ENCODE measurements at regions not wholly inside any gene's neighbourhood (a gene's known extent, or its start where the extent isn't known, plus 50 kb on each side); places are given as distances from the start of the nearest gene placed in this dataset.

- Histone ChIP-seq H3K79me2 (ENCODE audit: control insufficient read depth in 1 of 2, insufficient read depth in 2 of 2, low read length in 2 of 2) (no peaks in the 10 kb centered on the region), H3K23ac (ENCODE audit: insufficient read length) (no peak overlapping the region), H2BK120ac (replicated peaks; ENCODE audit: low read depth, low read length) (no peak overlapping the region), H2AK5ac (ENCODE audit: low read depth, low read length) (no peak overlapping the region), H4K5ac (ENCODE audit: insufficient read length, low read depth, low read length) (no peak overlapping the region), H2BK15ac (ENCODE audit: low read length) (no peak overlapping the region), H3K18ac (ENCODE audit: extremely low read depth, low read length) (no peak overlapping the region), H3K14ac (ENCODE audit: insufficient read length) (no peak overlapping the region), H3K27ac (ENCODE audit: low read depth, low read length) (no peak overlapping the region), H3K23me2 (ENCODE audit: low read depth, low read length) (no peaks in the 10 kb centered on the region), H3K9ac (replicated peaks in 1 of 4; ENCODE audit: extremely low read depth in 1 of 4, low read depth in 3 of 4, low read length in 3 of 4) (no peak overlapping the region), H3K9me3 (ENCODE audit: insufficient read depth in 2 of 2, low read depth in 1 of 2, low read length in 1 of 2) (peaks cover 0 to 3% of the 10 kb centered on the region in 2 experiments; a peak in 1 of 4 replicates), H2BK12ac (ENCODE audit: low read depth, low read length) (no peak overlapping the region), H2AFZ (ENCODE audit: low read length) (no peak overlapping the region), H3K4me2 (ENCODE audit: insufficient read depth in 1 of 2, low read depth in 2 of 2, low read length in 2 of 2) (no peak overlapping the region), H3K36me3 (ENCODE audit: control insufficient read depth in 2 of 4, insufficient read depth in 4 of 4, low read length in 3 of 4) (no peaks in the 10 kb centered on the region), H4K91ac (replicated peaks; ENCODE audit: insufficient read length, low read length) (no peak overlapping the region), H4K20me1 (replicated peaks in 1 of 2; ENCODE audit: control insufficient read depth in 1 of 2, insufficient read depth in 2 of 2, low read length in 2 of 2) (no peaks in the 10 kb centered on the region), H2BK5ac (ENCODE audit: low read depth, low read length) (no peak overlapping the region), H3K4me1 (replicated peaks in 1 of 4; ENCODE audit: control insufficient read depth in 3 of 4, insufficient read depth in 4 of 4, low read length in 3 of 4) (no peaks in the 10 kb centered on the region), H3K79me1 (ENCODE audit: low read depth, low read length) (no peaks in the 10 kb centered on the region), H3K56ac (replicated peaks; ENCODE audit: insufficient read length, low read depth, low read length) (no peak overlapping the region), H4K8ac (ENCODE audit: extremely low read depth, insufficient read depth, low read length) (no peak overlapping the region), H3K4me3 (ENCODE audit: extremely low read depth in 1 of 4, insufficient read depth in 2 of 4, low read depth in 3 of 4, low read length in 4 of 4) (no peak overlapping the region), H2BK20ac (ENCODE audit: low read length) (no peak overlapping the region), H3K4ac (replicated peaks; ENCODE audit: insufficient read length, low read depth, low read length) (no peak overlapping the region), H3K27me3 (replicated peaks in 1 of 4; ENCODE audit: control insufficient read depth in 3 of 4, extremely low read depth in 1 of 4, insufficient read depth in 3 of 4, low read length in 3 of 4) (no peaks in the 10 kb centered on the region)
- DNase-seq (ENCODE audit: low read depth in 1 of 2, low spot score in 2 of 2) (no peak), FAIRE-seq (no peak)
- 87% methylated on average over 2 of the region's 2 CpGs; no CpG with 5 or more reads in 1 of the 2 experiments for WGBS, 2 experiments (ENCODE audit: extremely low coverage in 1 of 2, insufficient coverage in 1 of 2, insufficient read length in 1 of 2, insufficient replicate concordance in 2 of 2, low coverage in 1 of 2, low lambda C conversion rate in 2 of 2, missing lambda C conversion rate in 1 of 2)
- ChIA-PET CTCF (ENCODE audit: partially characterized antibody) (interaction anchor here (1.3 kb wide), 1 partner anchor 164 kb away, joined by 3 read pairs; no protein-coding TSS in a partner anchor), POLR2A (ENCODE audit: partially characterized antibody) (no interaction called here)
- TF ChIP-seq TAF1 (IDR thresholded peaks at IDR 0.05; ENCODE audit: low read depth, low read length) = no peak
- TF ChIP-seq TEAD4 (IDR thresholded peaks at IDR 0.05; ENCODE audit: low read depth, low read length) = no peak
- no peak for TF ChIP-seq CEBPB (IDR thresholded peaks at IDR 0.05; ENCODE audit: low read depth, low read length)
- TF ChIP-seq RFX5 (IDR thresholded peaks at IDR 0.05; ENCODE audit: borderline replicate concordance, low read depth, low read length) = no peak
- TF ChIP-seq ATF2 (IDR thresholded peaks at IDR 0.05; ENCODE audit: low read length) = no peak
- no peak for TF ChIP-seq ZNF274 (IDR thresholded peaks at IDR 0.05; ENCODE audit: borderline replicate concordance, extremely low read depth, low read length)
- no peak for TF ChIP-seq CBX5 (IDR thresholded peaks at IDR 0.05; ENCODE audit: low read depth, low read length)
- no peak for TF ChIP-seq SUZ12 (IDR thresholded peaks at IDR 0.05; ENCODE audit: low read length)
- no peak for TF ChIP-seq RXRA (IDR thresholded peaks at IDR 0.05; ENCODE audit: insufficient read depth, low read depth, low read length)
- no peak for TF ChIP-seq E2F6 (IDR thresholded peaks at IDR 0.05)
- TF ChIP-seq FOSL1 (IDR thresholded peaks at IDR 0.05; ENCODE audit: insufficient read depth, low read depth, low read length) = no peak
- TF ChIP-seq GABPA (IDR thresholded peaks at IDR 0.05; ENCODE audit: borderline replicate concordance, insufficient read depth, low read length) = no peak
- TF ChIP-seq EGR1 (IDR thresholded peaks at IDR 0.05; ENCODE audit: borderline replicate concordance, low read depth, low read length) = no peak
These were observed 123.3 kb upstream of the B3GAT2 start for GRCh38 chr6:71080133-71080532.
